ENCODE measurements at regions not wholly inside any gene's neighbourhood (a gene's known extent, or its start where the extent isn't known, plus 50 kb on each side); places are given as distances from the start of the nearest gene placed in this dataset.

GRCh38 chr6:9984607-9985006 lies 430.3 kb downstream of the TFAP2A start:
- TF ChIP-seq EZH2 (IDR thresholded peaks at IDR 0.05; ENCODE audit: borderline replicate concordance, low read depth, low read length, poor library complexity, severe bottlenecking) (no peak), CTCF (conservative IDR thresholded peaks at IDR 0.05; ENCODE audit: low read depth, low read length) (no peak)
- Histone ChIP-seq H3K4me1 (ENCODE audit: insufficient read depth, low read length, poor library complexity, severe bottlenecking) (no peaks in the 10 kb centered on the region), H3K36me3 (ENCODE audit: insufficient read depth, low read length, poor library complexity, severe bottlenecking) (no peaks in the 10 kb centered on the region), H3K27ac (ENCODE audit: low read depth, low read length, poor library complexity, severe bottlenecking) (no peak overlapping the region), H3K9me3 (ENCODE audit: low read depth, low read length, poor library complexity, severe bottlenecking) (peaks cover 17% of the 10 kb centered on the region), H3K27me3 (replicated peaks; ENCODE audit: insufficient read depth, low read depth, low read length, poor library complexity) (peaks cover 87% of the 10 kb centered on the region), H3K4me3 (ENCODE audit: low read depth, low read length, poor library complexity, severe bottlenecking) (no peak overlapping the region)
- no TSS peak for BruUV-seq (replicated peaks)
- CTCF ChIA-PET = no interaction called here
- POLR2A ChIA-PET (ENCODE audit: low non-redundant PET) = no interaction called here
- DNase-seq (ENCODE audit: low spot score) = no peak
- intact Hi-C loops (cut with micrococcal nuclease; ENCODE audit: unreplicated experiment) = no loop called here

GRCh38 chr6:9983168-9983567 lies 431.7 kb downstream of the TFAP2A start:
- DNase-seq (ENCODE audit: low spot score) = no peak
- intact Hi-C loops (cut with micrococcal nuclease; ENCODE audit: unreplicated experiment) = no loop called here
- Histone ChIP-seq H3K4me1 (ENCODE audit: insufficient read depth, low read length, poor library complexity, severe bottlenecking) (no peaks in the 10 kb centered on the region), H3K4me3 (ENCODE audit: low read depth, low read length, poor library complexity, severe bottlenecking) (no peak overlapping the region), H3K9me3 (ENCODE audit: low read depth, low read length, poor library complexity, severe bottlenecking) (peaks cover 17% of the 10 kb centered on the region), H3K27ac (ENCODE audit: low read depth, low read length, poor library complexity, severe bottlenecking) (no peak overlapping the region), H3K36me3 (ENCODE audit: insufficient read depth, low read length, poor library complexity, severe bottlenecking) (no peaks in the 10 kb centered on the region), H3K27me3 (replicated peaks; ENCODE audit: insufficient read depth, low read depth, low read length, poor library complexity) (peaks cover 90% of the 10 kb centered on the region)
- no TSS peak for BruUV-seq (replicated peaks)
- ChIA-PET POLR2A (ENCODE audit: low non-redundant PET) (no interaction called here), CTCF (no interaction called here)
- TF ChIP-seq CTCF (conservative IDR thresholded peaks at IDR 0.05; ENCODE audit: low read depth, low read length) (no peak), EZH2 (IDR thresholded peaks at IDR 0.05; ENCODE audit: borderline replicate concordance, low read depth, low read length, poor library complexity, severe bottlenecking) (no peak)

- CTCF ChIA-PET = no interaction called here
- Histone ChIP-seq H3K9me3 (ENCODE audit: low read depth, low read length, poor library complexity, severe bottlenecking) (peaks cover 17% of the 10 kb centered on the region), H3K4me3 (ENCODE audit: low read depth, low read length, poor library complexity, severe bottlenecking) (no peak overlapping the region), H3K27ac (ENCODE audit: low read depth, low read length, poor library complexity, severe bottlenecking) (no peak overlapping the region), H3K27me3 (replicated peaks; ENCODE audit: insufficient read depth, low read depth, low read length, poor library complexity) (peaks cover 90% of the 10 kb centered on the region), H3K4me1 (ENCODE audit: insufficient read depth, low read length, poor library complexity, severe bottlenecking) (no peaks in the 10 kb centered on the region), H3K36me3 (ENCODE audit: insufficient read depth, low read length, poor library complexity, severe bottlenecking) (no peaks in the 10 kb centered on the region)
- no peak for TF ChIP-seq EZH2 (IDR thresholded peaks at IDR 0.05; ENCODE audit: borderline replicate concordance, low read depth, low read length, poor library complexity, severe bottlenecking)
- TF ChIP-seq CTCF (conservative IDR thresholded peaks at IDR 0.05; ENCODE audit: low read depth, low read length) = no peak
- BruUV-seq (replicated peaks) = no TSS peak
- intact Hi-C loops (cut with micrococcal nuclease; ENCODE audit: unreplicated experiment) = no loop called here
- DNase-seq (ENCODE audit: low spot score) = no peak
- POLR2A ChIA-PET (ENCODE audit: low non-redundant PET) = no interaction called here
These were observed 432.7 kb downstream of the TFAP2A start for GRCh38 chr6:9982215-9982614.

Data from A673 (cell line).